G401 (cell line): ENCODE measurements at regions not wholly inside any gene's neighbourhood (a gene's known extent, or its start where the extent isn't known, plus 50 kb on each side); places are given as distances from the start of the nearest gene placed in this dataset.

Source experiments
- DNase-seq: peaks from one replicate; pipeline ENCODE4 v3.0.0-alpha.2; 2015; ENCODE audit warnings: low spot score
- in situ Hi-C: cut with HindIII; loops from 2 replicates; pipeline ENCODE4 v1.10.0; 2016; ENCODE audit warnings: low sequenced_read_pairs, mixed read lengths

GRCh38 chr2:138950486-138950885, 170.3 kb upstream of the NXPH2 start:
- in situ Hi-C loops = no loop called here
- DNase-seq = no peak

GRCh38 chr2:138949517-138949916, 169.3 kb upstream of the NXPH2 start:
- no peak for DNase-seq
- in situ Hi-C loops = no loop called here

- in situ Hi-C loops = no loop called here
- DNase-seq = no peak
These were observed 167.9 kb upstream of the NXPH2 start for GRCh38 chr2:138948070-138948539.

GRCh38 chr2:138943470-138943869, 163.3 kb upstream of the NXPH2 start:
- DNase-seq = no peak
- in situ Hi-C loops = no loop called here

GRCh38 chr2:138942466-138942865, 162.3 kb upstream of the NXPH2 start:
- DNase-seq = no peak
- in situ Hi-C loops = no loop called here

GRCh38 chr2:138931284-138932256, 151.4 kb upstream of the NXPH2 start:
- in situ Hi-C loops = no loop called here
- no peak for DNase-seq

- in situ Hi-C loops = no loop called here
- no peak for DNase-seq
These were observed 150.4 kb upstream of the NXPH2 start for GRCh38 chr2:138930571-138930970.

GRCh38 chr2:138928374-138929021, 148.3 kb upstream of the NXPH2 start:
- in situ Hi-C loops = no loop called here

GRCh38 chr2:138922973-138923563, 142.9 kb upstream of the NXPH2 start:
- in situ Hi-C loops = no loop called here
- peak; percentile 15 for DNase-seq

More at GRCh38 chr2:138928374-138929021, 148.3 kb upstream of the NXPH2 start:
- no peak for DNase-seq

GRCh38 chr2:138919120-138919747, 139.0 kb upstream of the NXPH2 start:
- no peak for DNase-seq

GRCh38 chr2:138910427-138910826, 130.2 kb upstream of the NXPH2 start:
- in situ Hi-C loops = no loop called here

More at GRCh38 chr2:138919120-138919747, 139.0 kb upstream of the NXPH2 start:
- in situ Hi-C loops = no loop called here

GRCh38 chr2:138906549-138906948, 126.4 kb upstream of the NXPH2 start:
- in situ Hi-C loops = no loop called here
- no peak for DNase-seq

More at GRCh38 chr2:138910427-138910826, 130.2 kb upstream of the NXPH2 start:
- no peak for DNase-seq

- in situ Hi-C loops = no loop called here
- DNase-seq = no peak
These were observed 122.2 kb upstream of the NXPH2 start for GRCh38 chr2:138902239-138902871.

- no peak for DNase-seq
- in situ Hi-C loops = no loop called here
These were observed 121.3 kb upstream of the NXPH2 start for GRCh38 chr2:138901530-138901929.

- in situ Hi-C loops = no loop called here
These were observed 118.7 kb upstream of the NXPH2 start for GRCh38 chr2:138898855-138899254.

GRCh38 chr2:138897274-138897673, 117.1 kb upstream of the NXPH2 start:
- in situ Hi-C loops = no loop called here
- DNase-seq = no peak

More at GRCh38 chr2:138898855-138899254, 118.7 kb upstream of the NXPH2 start:
- no peak for DNase-seq

GRCh38 chr2:138893746-138894145, 113.6 kb upstream of the NXPH2 start:
- in situ Hi-C loops = no loop called here

GRCh38 chr2:138881126-138881525, 100.9 kb upstream of the NXPH2 start:
- in situ Hi-C loops = no loop called here
- no peak for DNase-seq

More at GRCh38 chr2:138893746-138894145, 113.6 kb upstream of the NXPH2 start:
- DNase-seq = no peak

- in situ Hi-C loops = no loop called here
These were observed 99.7 kb upstream of the NXPH2 start for GRCh38 chr2:138879931-138880330.

More at GRCh38 chr2:138879931-138880330, 99.7 kb upstream of the NXPH2 start:
- no peak for DNase-seq
